ENCODE measurements at regions not wholly inside any gene's neighbourhood (a gene's known extent, or its start where the extent isn't known, plus 50 kb on each side); places are given as distances from the start of the nearest gene placed in this dataset.
"Not testable (repeated sequence)": the region's sequence is repeated elsewhere in the genome, so short reads cannot be mapped to it uniquely, and the experiment has no call there.

DNA sequence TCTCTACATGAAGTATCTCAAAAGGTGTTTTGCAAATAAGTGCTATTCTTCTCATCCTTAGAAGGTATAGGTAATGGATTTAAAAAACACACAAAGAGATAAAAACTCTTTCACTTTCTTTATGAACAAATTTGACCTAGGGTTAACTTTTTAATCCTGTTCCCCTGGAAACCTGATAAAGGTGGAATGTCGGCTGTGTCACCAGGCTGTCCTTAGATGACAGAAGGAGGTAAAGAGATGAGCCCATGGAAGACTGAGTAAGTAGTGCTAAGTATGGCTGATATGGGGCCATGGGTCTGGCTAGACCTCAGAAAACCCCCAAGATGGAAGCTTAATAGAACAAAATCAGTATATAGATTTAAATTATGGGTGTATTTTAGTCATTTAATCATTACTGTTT lies 153.8 kb upstream of the LSM14A start:
- TF ChIP-seq, protein P1, sequence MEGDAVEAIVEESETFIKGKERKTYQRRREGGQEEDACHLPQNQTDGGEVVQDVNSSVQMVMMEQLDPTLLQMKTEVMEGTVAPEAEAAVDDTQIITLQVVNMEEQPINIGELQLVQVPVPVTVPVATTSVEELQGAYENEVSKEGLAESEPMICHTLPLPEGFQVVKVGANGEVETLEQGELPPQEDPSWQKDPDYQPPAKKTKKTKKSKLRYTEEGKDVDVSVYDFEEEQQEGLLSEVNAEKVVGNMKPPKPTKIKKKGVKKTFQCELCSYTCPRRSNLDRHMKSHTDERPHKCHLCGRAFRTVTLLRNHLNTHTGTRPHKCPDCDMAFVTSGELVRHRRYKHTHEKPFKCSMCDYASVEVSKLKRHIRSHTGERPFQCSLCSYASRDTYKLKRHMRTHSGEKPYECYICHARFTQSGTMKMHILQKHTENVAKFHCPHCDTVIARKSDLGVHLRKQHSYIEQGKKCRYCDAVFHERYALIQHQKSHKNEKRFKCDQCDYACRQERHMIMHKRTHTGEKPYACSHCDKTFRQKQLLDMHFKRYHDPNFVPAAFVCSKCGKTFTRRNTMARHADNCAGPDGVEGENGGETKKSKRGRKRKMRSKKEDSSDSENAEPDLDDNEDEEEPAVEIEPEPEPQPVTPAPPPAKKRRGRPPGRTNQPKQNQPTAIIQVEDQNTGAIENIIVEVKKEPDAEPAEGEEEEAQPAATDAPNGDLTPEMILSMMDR (IDR thresholded peaks at IDR 0.05; ENCODE audit: low read depth, low read length, missing control alignments) = no peak
- no peak for DNase-seq (ENCODE audit: low read depth)
- no peak overlapping the region for H3K4me3 ChIP-seq (ENCODE audit: low read depth, low read length)

DNA sequence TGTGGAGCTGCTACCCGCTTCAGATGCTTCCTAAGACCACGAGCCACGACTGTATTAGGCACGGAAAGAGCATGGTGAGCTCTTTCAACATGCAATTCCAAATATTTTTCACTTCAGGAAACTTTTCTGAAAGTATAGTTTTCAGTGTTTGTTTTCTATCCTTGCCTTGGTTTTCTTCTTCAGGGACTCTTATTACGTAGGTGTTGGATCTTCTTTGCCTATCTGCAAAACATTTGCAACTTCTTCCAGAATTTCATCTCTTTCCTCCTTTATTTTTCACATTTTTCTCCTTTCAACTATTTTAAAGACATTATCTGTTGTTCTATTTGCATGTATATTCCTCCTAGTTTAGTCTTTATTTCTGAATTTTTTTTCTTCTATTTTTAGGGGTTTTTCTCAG lies 148.9 kb upstream of the LSM14A start:
- TF ChIP-seq, protein P1 (IDR thresholded peaks at IDR 0.05; ENCODE audit: low read depth, low read length, missing control alignments) = no peak
- no peak overlapping the region for H3K4me3 ChIP-seq (ENCODE audit: low read depth, low read length)
- DNase-seq (ENCODE audit: low read depth) = no peak

- H3K4me3 ChIP-seq (ENCODE audit: low read depth, low read length) = no peak overlapping the region
- TF ChIP-seq, protein P1 (IDR thresholded peaks at IDR 0.05; ENCODE audit: low read depth, low read length, missing control alignments) = no peak
- no peak for DNase-seq (ENCODE audit: low read depth)
Observed at GRCh38 chr19:34033880-34034279, 138.4 kb upstream of the LSM14A start.

- no peak overlapping the region for H3K4me3 ChIP-seq (ENCODE audit: low read depth, low read length)
- TF ChIP-seq, protein P1 (IDR thresholded peaks at IDR 0.05; ENCODE audit: low read depth, low read length, missing control alignments) = no peak
- no peak for DNase-seq (ENCODE audit: low read depth)
Observed at GRCh38 chr19:34034318-34034846, 137.9 kb upstream of the LSM14A start.

DNA sequence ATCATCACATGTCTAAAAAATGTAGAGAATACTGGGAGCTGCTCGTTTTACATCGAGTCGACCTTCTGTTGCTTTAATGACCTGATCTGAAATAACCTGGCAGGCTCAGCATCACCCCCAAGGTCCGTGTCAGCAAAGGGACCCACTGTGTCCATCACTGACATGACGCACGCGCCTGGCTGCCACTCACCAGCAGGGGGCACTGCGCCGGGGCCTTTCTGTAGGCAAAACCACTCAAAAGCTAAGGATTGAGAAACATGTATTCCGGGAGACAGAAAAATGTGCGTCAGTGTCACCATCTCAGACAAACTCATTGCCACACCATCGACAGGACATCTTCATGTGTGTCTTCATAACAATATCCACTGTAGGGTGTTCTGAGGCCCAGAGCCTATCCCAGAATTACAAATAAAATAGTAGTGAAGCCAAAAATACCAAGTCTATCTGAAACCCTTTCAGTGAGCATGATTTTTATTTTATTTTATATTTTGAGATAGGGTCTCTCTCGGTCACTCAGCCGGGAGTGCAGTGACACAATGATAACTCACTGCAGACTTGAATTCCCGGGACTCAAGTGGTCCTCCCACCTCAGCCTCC lies 130.3 kb upstream of the LSM14A start:
- TF ChIP-seq, protein P1 (IDR thresholded peaks at IDR 0.05; ENCODE audit: low read depth, low read length, missing control alignments) = peak; percentile 92
- H3K4me3 ChIP-seq (ENCODE audit: low read depth, low read length) = no peak overlapping the region
- DNase-seq (ENCODE audit: low read depth) = peak; percentile 5

GRCh38 chr19:34044021-34044420 lies 128.3 kb upstream of the LSM14A start:
- DNase-seq (ENCODE audit: low read depth) = no peak
- TF ChIP-seq, protein P1 (IDR thresholded peaks at IDR 0.05; ENCODE audit: low read depth, low read length, missing control alignments) = no peak

GRCh38 chr19:34049944-34050343 lies 122.4 kb upstream of the LSM14A start:
- no peak overlapping the region for H3K4me3 ChIP-seq (ENCODE audit: low read depth, low read length)
- DNase-seq (ENCODE audit: low read depth) = no peak
- TF ChIP-seq, protein P1 (IDR thresholded peaks at IDR 0.05; ENCODE audit: low read depth, low read length, missing control alignments) = no peak

More at GRCh38 chr19:34044021-34044420, 128.3 kb upstream of the LSM14A start:
- no peak overlapping the region for H3K4me3 ChIP-seq (ENCODE audit: low read depth, low read length)

DNA sequence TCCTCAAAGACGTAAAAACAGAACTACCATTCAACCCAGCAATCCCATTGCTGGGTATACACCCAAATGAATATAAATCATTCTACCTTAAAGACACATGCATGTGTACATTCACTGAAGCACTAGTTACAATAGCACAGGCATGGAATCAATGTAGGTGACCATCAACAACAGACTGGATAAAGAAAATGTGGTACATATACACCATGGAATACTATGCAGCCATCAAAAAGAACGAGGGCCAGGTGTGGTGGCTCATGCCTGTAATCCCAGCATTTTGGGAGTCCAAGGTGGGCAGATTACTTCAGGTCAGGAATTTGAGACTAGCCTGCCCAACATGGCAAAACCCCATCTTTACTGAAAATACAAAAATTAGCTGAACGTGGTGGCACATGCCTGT lies 121.9 kb upstream of the LSM14A start:
- not testable (repeated sequence) for H3K4me3 ChIP-seq (ENCODE audit: low read depth, low read length); DNase-seq (ENCODE audit: low read depth)

Data from GM12864 (cell line).